ENCODE measurements at regions not wholly inside any gene's neighbourhood (a gene's known extent, or its start where the extent isn't known, plus 50 kb on each side); places are given as distances from the start of the nearest gene placed in this dataset.

GRCh38 chr1:238272145-238272544 is 381.4 kb upstream of the ZP4 start:
- TF ChIP-seq E2F1 (CRISPR knock-in tag; IDR thresholded peaks at IDR 0.05) (no peak), IRF1 (CRISPR knock-in tag; IDR thresholded peaks at IDR 0.05) (no peak), CDX4 (CRISPR knock-in tag; IDR thresholded peaks at IDR 0.05; ENCODE audit: borderline replicate concordance) (no peak)
- TF ChIP-seq, protein P1, sequence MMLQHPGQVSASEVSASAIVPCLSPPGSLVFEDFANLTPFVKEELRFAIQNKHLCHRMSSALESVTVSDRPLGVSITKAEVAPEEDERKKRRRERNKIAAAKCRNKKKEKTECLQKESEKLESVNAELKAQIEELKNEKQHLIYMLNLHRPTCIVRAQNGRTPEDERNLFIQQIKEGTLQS (CRISPR knock-in tag; conservative IDR thresholded peaks at IDR 0.05): no peak
- TF ChIP-seq, protein P2, sequence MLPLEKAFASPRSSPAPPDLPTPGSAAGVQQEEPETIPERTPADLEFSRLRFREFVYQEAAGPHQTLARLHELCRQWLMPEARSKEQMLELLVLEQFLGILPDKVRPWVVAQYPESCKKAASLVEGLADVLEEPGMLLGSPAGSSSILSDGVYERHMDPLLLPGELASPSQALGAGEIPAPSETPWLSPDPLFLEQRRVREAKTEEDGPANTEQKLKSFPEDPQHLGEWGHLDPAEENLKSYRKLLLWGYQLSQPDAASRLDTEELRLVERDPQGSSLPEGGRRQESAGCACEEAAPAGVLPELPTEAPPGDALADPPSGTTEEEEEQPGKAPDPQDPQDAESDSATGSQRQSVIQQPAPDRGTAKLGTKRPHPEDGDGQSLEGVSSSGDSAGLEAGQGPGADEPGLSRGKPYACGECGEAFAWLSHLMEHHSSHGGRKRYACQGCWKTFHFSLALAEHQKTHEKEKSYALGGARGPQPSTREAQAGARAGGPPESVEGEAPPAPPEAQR (CRISPR knock-in tag; IDR thresholded peaks at IDR 0.05): no peak
- no peaks in the 10 kb centered on the region for H3K4me1 Mint-ChIP-seq
- H3K27me3 Mint-ChIP-seq (ENCODE audit: low read depth): no peaks in the 10 kb centered on the region; the same call in 1 of the 2 replicates
- ATAC-seq (no peak), DNase-seq (ENCODE audit: low spot score) (no peak)
- peaks cover 32% of the 10 kb centered on the region for H3K9me3 Mint-ChIP-seq
- H3K36me3 Mint-ChIP-seq: peaks cover 33% of the 10 kb centered on the region
- no peak overlapping the region for H3K27ac Mint-ChIP-seq
- CTCF ChIA-PET: interaction anchor here (1.2 kb wide), 1 partner anchor 408 kb away, joined by 3 read pairs; no protein-coding TSS in a partner anchor
- POLR2A ChIA-PET: no interaction called here
- H3K4me3 Mint-ChIP-seq: no peak overlapping the region

GRCh38 chr1:238265866-238266265 is 375.1 kb upstream of the ZP4 start:
- POLR2A ChIA-PET: no interaction called here
- Mint-ChIP-seq H3K36me3 (peaks cover 3% of the 10 kb centered on the region), H3K27ac (no peak overlapping the region), H3K9me3 (peaks cover 10% of the 10 kb centered on the region), H3K4me1 (no peaks in the 10 kb centered on the region), H3K4me3 (no peak overlapping the region), H3K27me3 (ENCODE audit: low read depth) (no peaks in the 10 kb centered on the region)
- TF ChIP-seq JUN (CRISPR knock-in tag; IDR thresholded peaks at IDR 0.05) (no peak), ZNF317 (CRISPR knock-in tag; IDR thresholded peaks at IDR 0.05; ENCODE audit: borderline replicate concordance, low read depth) (no peak), STAT6 (CRISPR knock-in tag; conservative IDR thresholded peaks at IDR 0.05; ENCODE audit: low read depth) (no peak), SMAD4 (CRISPR knock-in tag; IDR thresholded peaks at IDR 0.05) (no peak), ZNF396 (CRISPR knock-in tag; IDR thresholded peaks at IDR 0.05; ENCODE audit: borderline replicate concordance) (no peak), KAT7 (CRISPR knock-in tag; IDR thresholded peaks at IDR 0.05; ENCODE audit: borderline replicate concordance) (no peak), CREM (CRISPR knock-in tag; IDR thresholded peaks at IDR 0.05) (no peak), FOXJ3 (CRISPR knock-in tag; IDR thresholded peaks at IDR 0.05; ENCODE audit: borderline replicate concordance) (no peak)
- TF ChIP-seq, protein P3, sequence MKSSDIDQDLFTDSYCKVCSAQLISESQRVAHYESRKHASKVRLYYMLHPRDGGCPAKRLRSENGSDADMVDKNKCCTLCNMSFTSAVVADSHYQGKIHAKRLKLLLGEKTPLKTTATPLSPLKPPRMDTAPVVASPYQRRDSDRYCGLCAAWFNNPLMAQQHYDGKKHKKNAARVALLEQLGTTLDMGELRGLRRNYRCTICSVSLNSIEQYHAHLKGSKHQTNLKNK (CRISPR knock-in tag; IDR thresholded peaks at IDR 0.05): no peak
- TF ChIP-seq, protein P4, sequence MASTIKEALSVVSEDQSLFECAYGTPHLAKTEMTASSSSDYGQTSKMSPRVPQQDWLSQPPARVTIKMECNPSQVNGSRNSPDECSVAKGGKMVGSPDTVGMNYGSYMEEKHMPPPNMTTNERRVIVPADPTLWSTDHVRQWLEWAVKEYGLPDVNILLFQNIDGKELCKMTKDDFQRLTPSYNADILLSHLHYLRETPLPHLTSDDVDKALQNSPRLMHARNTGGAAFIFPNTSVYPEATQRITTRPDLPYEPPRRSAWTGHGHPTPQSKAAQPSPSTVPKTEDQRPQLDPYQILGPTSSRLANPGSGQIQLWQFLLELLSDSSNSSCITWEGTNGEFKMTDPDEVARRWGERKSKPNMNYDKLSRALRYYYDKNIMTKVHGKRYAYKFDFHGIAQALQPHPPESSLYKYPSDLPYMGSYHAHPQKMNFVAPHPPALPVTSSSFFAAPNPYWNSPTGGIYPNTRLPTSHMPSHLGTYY (CRISPR knock-in tag; IDR thresholded peaks at IDR 0.05): no peak
- no peak for ATAC-seq
- CTCF ChIA-PET: no interaction called here
- no peak for DNase-seq (ENCODE audit: low spot score)
